IMR-90 (cell line): ENCODE measurements at regions not wholly inside any gene's neighbourhood (a gene's known extent, or its start where the extent isn't known, plus 50 kb on each side); places are given as distances from the start of the nearest gene placed in this dataset.

Source experiments
- ATAC-seq: fragments of 200-7000 bp; cut with Tn5 transposase; 2 replicates; pipeline ENCODE4 v1.9.1; 2020; ENCODE audit warnings: low read depth, mild to moderate bottlenecking, moderate library complexity
- BruUV-seq: library from RNA; stranded (reverse); fragments of 400-500 nt; replicated peaks from 2 replicates; lab custom pipeline; 2021; lab: Mats Ljungman, UMichigan
- CTCF ChIA-PET: fragments of 300-600 bp; formaldehyde crosslinking; extraction: SDS; loops from one replicate; lab custom pipeline; 2021; ENCODE audit warnings: antibody characterized with exemption; lab: Yijun Ruan, JAX
- POLR2A ChIA-PET: fragments of 300-600 bp; sonication (Branson Sonifier 250); formaldehyde crosslinking; loops from one replicate; lab custom pipeline; 2022; ENCODE audit warnings: antibody characterized with exemption; ENCODE audit not compliant: unreplicated experiment; lab: Charles Lee
- DNase-seq: peaks from one replicate; pipeline ENCODE4 v3.0.0; 2013
- H2AFZ ChIP-seq: replicated peaks from 2 replicates; pipeline ENCODE3; 2013; ENCODE audit warnings: low read length, mild to moderate bottlenecking; ENCODE audit not compliant: poor library complexity
- H2AK5ac ChIP-seq: 2 replicates; pipeline ENCODE4 v1.6.1; 2013; ENCODE audit warnings: low read depth, low read length, inconsistent platforms
- H2AK9ac ChIP-seq: replicated peaks from 2 replicates; pipeline ENCODE3; 2013; ENCODE audit warnings: mild to moderate bottlenecking, low read depth, low read length, moderate library complexity; ENCODE audit not compliant: poor library complexity
- H2BK120ac ChIP-seq: 2 replicates; pipeline ENCODE4 v1.6.1; 2013; ENCODE audit warnings: low read depth, low read length, inconsistent platforms
- H2BK15ac ChIP-seq: 3 replicates; pipeline ENCODE4 v1.6.1; 2013; ENCODE audit warnings: low read depth, low read length, inconsistent platforms
- H2BK20ac ChIP-seq: 2 replicates; pipeline ENCODE4 v1.6.1; 2013; ENCODE audit warnings: low read depth, mild to moderate bottlenecking, inconsistent platforms, low read length, moderate library complexity
- H2BK5ac ChIP-seq: 2 replicates; pipeline ENCODE4 v1.6.1; 2013; ENCODE audit warnings: mild to moderate bottlenecking, low read depth, low read length, inconsistent platforms; ENCODE audit not compliant: poor library complexity, severe bottlenecking
- H3K14ac ChIP-seq: replicated peaks from 2 replicates; pipeline ENCODE4 v1.6.1; 2013; ENCODE audit warnings: low read depth, low read length, inconsistent platforms
- H3K18ac ChIP-seq: 2 replicates; pipeline ENCODE4 v1.6.1; 2013; ENCODE audit warnings: low read depth, low read length, control low read depth
- H3K23ac ChIP-seq: 2 replicates; pipeline ENCODE4 v1.6.1; 2013; ENCODE audit warnings: low read depth, low read length, inconsistent platforms
- H3K27ac ChIP-seq: 2 replicates; pipeline ENCODE4 v1.5.1; 2013; ENCODE audit warnings: mild to moderate bottlenecking, control low read depth, low read length; ENCODE audit not compliant: insufficient read depth
- H3K27me3 ChIP-seq: 2 replicates; pipeline ENCODE4 v1.6.1; 2013; ENCODE audit warnings: low read length; ENCODE audit not compliant: control insufficient read depth, insufficient read depth
- H3K36me3 ChIP-seq: 2 replicates; pipeline ENCODE4 v1.6.1; 2013; ENCODE audit warnings: low read length, mixed read lengths; ENCODE audit not compliant: control insufficient read depth, insufficient read depth
- H3K4ac ChIP-seq: 2 replicates; pipeline ENCODE4 v1.6.1; 2013; ENCODE audit warnings: low read depth, low read length, inconsistent platforms
- H3K4me1 ChIP-seq: 2 replicates; pipeline ENCODE4 v1.6.1; 2013; ENCODE audit warnings: low read length, mixed read lengths; ENCODE audit not compliant: control insufficient read depth, insufficient read depth
- H3K4me2 ChIP-seq: 2 replicates; pipeline ENCODE4 v1.6.1; 2013; ENCODE audit warnings: low read depth, mild to moderate bottlenecking, control low read depth, low read length, moderate library complexity
- H3K4me3 ChIP-seq: 2 replicates; pipeline ENCODE4 v1.5.1; 2013; ENCODE audit warnings: low read depth, mild to moderate bottlenecking, control low read depth, low read length, moderate library complexity; ENCODE audit not compliant: insufficient read depth
- H3K56ac ChIP-seq: 2 replicates; pipeline ENCODE4 v1.6.1; 2013; ENCODE audit warnings: low read length, inconsistent platforms; ENCODE audit not compliant: insufficient read depth; ENCODE audit errors: extremely low read depth
- H3K79me1 ChIP-seq, 2 experiments: 2 replicates each; pipeline ENCODE4 v1.6.1; 2013; ENCODE audit warnings: low read length in 2 of 2, inconsistent platforms in 1 of 2, low read depth in 1 of 2
- H3K9ac ChIP-seq: 2 replicates; pipeline ENCODE4 v1.6.1; 2013; ENCODE audit warnings: low read depth, low read length, control low read depth
- H3K9me1 ChIP-seq: 2 replicates; pipeline ENCODE4 v1.6.1; 2013; ENCODE audit warnings: low read length, inconsistent platforms; ENCODE audit not compliant: insufficient read depth
- H3K9me3 ChIP-seq: 2 replicates; pipeline ENCODE4 v1.6.1; 2013; ENCODE audit warnings: low read length; ENCODE audit not compliant: control insufficient read depth, insufficient read depth
- H4K20me1 ChIP-seq: 2 replicates; pipeline ENCODE4 v1.6.1; 2013; ENCODE audit warnings: low read length, inconsistent platforms; ENCODE audit not compliant: insufficient read depth
- H4K5ac ChIP-seq: 2 replicates; pipeline ENCODE4 v1.6.1; 2013; ENCODE audit warnings: mild to moderate bottlenecking, low read depth, low read length, control low read depth
- H4K8ac ChIP-seq, 2 experiments: 2 replicates each; pipeline ENCODE4 v1.6.1; 2013; ENCODE audit warnings: low read depth in 2 of 2, low read length in 2 of 2, control low read depth in 1 of 2, inconsistent platforms in 1 of 2
- H4K91ac ChIP-seq: 2 replicates; pipeline ENCODE4 v1.6.1; 2013; ENCODE audit warnings: low read depth, low read length, inconsistent platforms; ENCODE audit not compliant: insufficient read depth
- BHLHE40 ChIP-seq: fragments of 150-350 bp; IDR thresholded peaks from 2 replicates; pipeline ENCODE4 v1.6.1; 2016; ENCODE audit warnings: mild to moderate bottlenecking, low read depth, low read length
- CEBPB ChIP-seq: IDR thresholded peaks from 2 replicates; pipeline ENCODE4 v1.6.1; 2012; ENCODE audit warnings: low read depth, low read length, improper control_type of control experiment
- CHD1 ChIP-seq: IDR thresholded peaks from 2 replicates; pipeline ENCODE4 v1.6.1; 2012; ENCODE audit warnings: low read depth, low read length, improper control_type of control experiment
- CTCF ChIP-seq: conservative IDR thresholded peaks from 2 replicates; pipeline ENCODE4 v1.5.1; 2012; ENCODE audit warnings: mild to moderate bottlenecking, low read depth, low read length, improper control_type of control experiment
- MAFK ChIP-seq: IDR thresholded peaks from 2 replicates; pipeline ENCODE4 v1.6.1; 2012; ENCODE audit warnings: low read depth, low read length, improper control_type of control experiment
- MAZ ChIP-seq: IDR thresholded peaks from 2 replicates; pipeline ENCODE4 v1.6.1; 2012; ENCODE audit warnings: low read depth, mild to moderate bottlenecking, low read length, improper control_type of control experiment, moderate library complexity, borderline replicate concordance
- MXI1 ChIP-seq: IDR thresholded peaks from 2 replicates; pipeline ENCODE4 v1.6.1; 2012; ENCODE audit warnings: low read depth, mild to moderate bottlenecking, low read length, moderate library complexity, borderline replicate concordance
- RCOR1 ChIP-seq: IDR thresholded peaks from 2 replicates; pipeline ENCODE4 v1.6.1; 2012; ENCODE audit warnings: mild to moderate bottlenecking, low read length, improper control_type of control experiment; ENCODE audit not compliant: insufficient replicate concordance
- RFX5 ChIP-seq: IDR thresholded peaks from 2 replicates; pipeline ENCODE4 v1.8.0; 2012; ENCODE audit warnings: low read depth, mild to moderate bottlenecking, low read length, moderate library complexity
- WGBS, 2 experiments: methylation state at CpG; one replicate each; pipeline versions ENCODE4 v1.1.5 to v1.1.7; 2013; ENCODE audit warnings: missing lambda C conversion rate in 2 of 2; ENCODE audit not compliant: insufficient read length in 1 of 2; ENCODE audit errors: extremely low coverage in 2 of 2; 5-methylcytosine and 5-hydroxymethylcytosine counted together
- dilution Hi-C: fragments of 300-500 bp; cut with HindIII; formaldehyde crosslinking; loops from one replicate; pipeline ENCODE4 v1.14.3; 2018; ENCODE audit warnings: low sequenced_read_pairs; ENCODE audit not compliant: unreplicated experiment
- in situ Hi-C: fragments of 300-500 bp; cut with MboI; formaldehyde crosslinking; loops from 3 replicates; pipeline ENCODE4 v1.14.3; 2019; ENCODE audit warnings: low sequenced_read_pairs, inconsistent platforms, mixed read lengths
- intact Hi-C: fragments of 100-400 bp; cut with micrococcal nuclease; formaldehyde crosslinking; loops from 2 replicates; pipeline ENCODE4 v1.10.0; 2022
- TF ChIP-seq, protein P1 (sequence below): fragments of 150-350 bp; IDR thresholded peaks from 2 replicates; pipeline ENCODE4 v1.6.1; 2016; ENCODE audit warnings: low read depth, mild to moderate bottlenecking, low read length, moderate library complexity, borderline replicate concordance

GRCh38 chr21:16606271-16606670, 876.5 kb downstream of the USP25 start:
- no peak overlapping the region for H4K8ac ChIP-seq
- H3K4me3 ChIP-seq, result no peak overlapping the region
- intact Hi-C loops, result loop anchor here (10.0 kb wide), 1 partner anchor 271 kb away; no protein-coding TSS in a partner anchor
- no peak overlapping the region for H2AK5ac ChIP-seq
- H4K91ac ChIP-seq, result no peak overlapping the region
- no peak overlapping the region for H3K4me2 ChIP-seq
- H2BK15ac ChIP-seq, result no peak overlapping the region
- H2BK20ac ChIP-seq, result no peak overlapping the region
- H3K79me1 ChIP-seq, result no peaks in the 10 kb centered on the region
- H3K9me1 ChIP-seq, result no peaks in the 10 kb centered on the region
- H3K9ac ChIP-seq, result no peak overlapping the region
- no peak overlapping the region for H3K56ac ChIP-seq
- dilution Hi-C loops, result no loop called here
- DNase-seq (no peak), ATAC-seq (no peak)
- no peak overlapping the region for H2BK5ac ChIP-seq
- H3K14ac ChIP-seq, result no peak overlapping the region
- no peak overlapping the region for H3K4ac ChIP-seq
- WGBS, 2 experiments, result no CpG with 5 or more reads among the region's 1 CpG
- no peak overlapping the region for H2BK120ac ChIP-seq
- H3K4me1 ChIP-seq, result no peaks in the 10 kb centered on the region
- H4K5ac ChIP-seq, result no peak overlapping the region
- in situ Hi-C loops, result no loop called here
- CTCF ChIA-PET, result no interaction called here
- H2AK9ac ChIP-seq, result no peak overlapping the region
- H4K20me1 ChIP-seq, result no peaks in the 10 kb centered on the region
- no peak overlapping the region for H3K18ac ChIP-seq
- no TSS peak for BruUV-seq
- no peaks in the 10 kb centered on the region for H3K27me3 ChIP-seq
- no peak overlapping the region for H3K23ac ChIP-seq
- POLR2A ChIA-PET, result no interaction called here
- no peaks in the 10 kb centered on the region for H3K36me3 ChIP-seq
- H3K9me3 ChIP-seq, result no peaks in the 10 kb centered on the region
- no peak overlapping the region for H3K27ac ChIP-seq
- TF ChIP-seq CEBPB, result no peak
- no peak for TF ChIP-seq MAFK
- no peak for TF ChIP-seq CTCF
- TF ChIP-seq, protein P1, sequence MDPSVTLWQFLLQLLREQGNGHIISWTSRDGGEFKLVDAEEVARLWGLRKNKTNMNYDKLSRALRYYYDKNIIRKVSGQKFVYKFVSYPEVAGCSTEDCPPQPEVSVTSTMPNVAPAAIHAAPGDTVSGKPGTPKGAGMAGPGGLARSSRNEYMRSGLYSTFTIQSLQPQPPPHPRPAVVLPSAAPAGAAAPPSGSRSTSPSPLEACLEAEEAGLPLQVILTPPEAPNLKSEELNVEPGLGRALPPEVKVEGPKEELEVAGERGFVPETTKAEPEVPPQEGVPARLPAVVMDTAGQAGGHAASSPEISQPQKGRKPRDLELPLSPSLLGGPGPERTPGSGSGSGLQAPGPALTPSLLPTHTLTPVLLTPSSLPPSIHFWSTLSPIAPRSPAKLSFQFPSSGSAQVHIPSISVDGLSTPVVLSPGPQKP, result no peak
- TF ChIP-seq MAZ, result no peak
- no peak for TF ChIP-seq CHD1
- no peak for TF ChIP-seq BHLHE40
- no peak for TF ChIP-seq RFX5
- no peak for TF ChIP-seq MXI1
- no peak for TF ChIP-seq RCOR1
- no peak overlapping the region for H2AFZ ChIP-seq
